ENCODE measurements at regions not wholly inside any gene's neighbourhood (a gene's known extent, or its start where the extent isn't known, plus 50 kb on each side); places are given as distances from the start of the nearest gene placed in this dataset.

- Mint-ChIP-seq H3K4me1 (no peaks in the 10 kb centered on the region), H3K4me3 (no peak overlapping the region), H3K27ac (no peak overlapping the region), H3K9me3 (no peaks in the 10 kb centered on the region), H3K27me3 (peaks cover 23% of the 10 kb centered on the region), H3K36me3 (no peaks in the 10 kb centered on the region)
- no peak for ATAC-seq
These were observed 63.3 kb upstream of the SLC30A5 start for GRCh38 chr5:69030358-69031062.

- H3K4me1 Mint-ChIP-seq: no peaks in the 10 kb centered on the region
- no peak overlapping the region for H3K4me3 Mint-ChIP-seq
- H3K27me3 Mint-ChIP-seq: peaks cover 23% of the 10 kb centered on the region
- no peaks in the 10 kb centered on the region for H3K9me3 Mint-ChIP-seq
- no peaks in the 10 kb centered on the region for H3K36me3 Mint-ChIP-seq
- no peak for ATAC-seq
- H3K27ac Mint-ChIP-seq: no peak overlapping the region
These were observed 61.8 kb upstream of the SLC30A5 start for GRCh38 chr5:69032009-69032408.

GRCh38 chr5:69033690-69034089, 60.1 kb upstream of the SLC30A5 start:
- H3K36me3 Mint-ChIP-seq: no peaks in the 10 kb centered on the region
- ATAC-seq: no peak
- H3K4me1 Mint-ChIP-seq: no peaks in the 10 kb centered on the region
- no peak overlapping the region for H3K4me3 Mint-ChIP-seq
- peaks cover 23% of the 10 kb centered on the region for H3K27me3 Mint-ChIP-seq
- no peaks in the 10 kb centered on the region for H3K9me3 Mint-ChIP-seq
- no peak overlapping the region for H3K27ac Mint-ChIP-seq

GRCh38 chr5:69034898-69035297, 58.9 kb upstream of the SLC30A5 start:
- no peaks in the 10 kb centered on the region for H3K4me1 Mint-ChIP-seq
- H3K36me3 Mint-ChIP-seq: no peaks in the 10 kb centered on the region
- H3K9me3 Mint-ChIP-seq: no peaks in the 10 kb centered on the region
- ATAC-seq: no peak
- peaks cover 23% of the 10 kb centered on the region for H3K27me3 Mint-ChIP-seq
- no peak overlapping the region for H3K4me3 Mint-ChIP-seq
- H3K27ac Mint-ChIP-seq: no peak overlapping the region

- H3K9me3 Mint-ChIP-seq: no peaks in the 10 kb centered on the region
- ATAC-seq: no peak
- no peak overlapping the region for H3K27ac Mint-ChIP-seq
- H3K36me3 Mint-ChIP-seq: no peaks in the 10 kb centered on the region
- H3K4me3 Mint-ChIP-seq: no peak overlapping the region
- no peaks in the 10 kb centered on the region for H3K4me1 Mint-ChIP-seq
- peaks cover 22% of the 10 kb centered on the region for H3K27me3 Mint-ChIP-seq
These were observed 58.1 kb upstream of the SLC30A5 start for GRCh38 chr5:69035665-69036064.

- Mint-ChIP-seq H3K27ac (no peak overlapping the region), H3K9me3 (no peaks in the 10 kb centered on the region)
- ATAC-seq: no peak
These were observed 55.3 kb upstream of the SLC30A5 start for GRCh38 chr5:69038539-69038938.

GRCh38 chr5:69039829-69040228, 54.0 kb upstream of the SLC30A5 start:
- peaks cover 7% of the 10 kb centered on the region for H3K4me1 Mint-ChIP-seq
- H3K36me3 Mint-ChIP-seq: no peaks in the 10 kb centered on the region
- ATAC-seq: no peak
- no peak overlapping the region for H3K4me3 Mint-ChIP-seq
- H3K27me3 Mint-ChIP-seq: no peaks in the 10 kb centered on the region
- no peaks in the 10 kb centered on the region for H3K9me3 Mint-ChIP-seq
- H3K27ac Mint-ChIP-seq: no peak overlapping the region

More at GRCh38 chr5:69038539-69038938, 55.3 kb upstream of the SLC30A5 start:
- H3K36me3 Mint-ChIP-seq: no peaks in the 10 kb centered on the region
- peaks cover 5% of the 10 kb centered on the region for H3K4me1 Mint-ChIP-seq
- no peak overlapping the region for H3K4me3 Mint-ChIP-seq
- no peaks in the 10 kb centered on the region for H3K27me3 Mint-ChIP-seq

- Mint-ChIP-seq H3K4me1 (peaks cover 7% of the 10 kb centered on the region), H3K36me3 (no peaks in the 10 kb centered on the region), H3K9me3 (no peaks in the 10 kb centered on the region), H3K27me3 (no peaks in the 10 kb centered on the region), H3K27ac (peak overlapping the region; percentile 81), H3K4me3 (no peak overlapping the region)
- ATAC-seq: peak; percentile 52
These were observed 51.3 kb upstream of the SLC30A5 start for GRCh38 chr5:69042500-69042899.

- Mint-ChIP-seq H3K36me3 (no peaks in the 10 kb centered on the region), H3K27ac (peak overlapping the region; percentile 81), H3K4me3 (peak overlapping the region; percentile 88), H3K4me1 (peaks cover 7% of the 10 kb centered on the region), H3K27me3 (no peaks in the 10 kb centered on the region), H3K9me3 (no peaks in the 10 kb centered on the region)
- ATAC-seq: peak; percentile 91
These were observed 50.7 kb upstream of the SLC30A5 start for GRCh38 chr5:69042915-69043654.

- H3K27me3 Mint-ChIP-seq: no peaks in the 10 kb centered on the region
- H3K4me1 Mint-ChIP-seq: peaks cover 7% of the 10 kb centered on the region
- H3K27ac Mint-ChIP-seq: peak overlapping the region; percentile 81
- H3K4me3 Mint-ChIP-seq: no peak overlapping the region
- H3K9me3 Mint-ChIP-seq: no peaks in the 10 kb centered on the region
- ATAC-seq: no peak
- no peaks in the 10 kb centered on the region for H3K36me3 Mint-ChIP-seq
These were observed 50.2 kb upstream of the SLC30A5 start for GRCh38 chr5:69043655-69043996.

Measured in stimulated activated memory B cell treated with anti-CD40 and anti-IgM and Interleukin-4, amounts not matched to agents 10 μg/mL and 1 μg/mL and 100 μg/mL, for 72 hours (primary cell).